Glutamatergic neuron (in vitro differentiated cells): ENCODE measurements at regions not wholly inside any gene's neighbourhood (a gene's known extent, or its start where the extent isn't known, plus 50 kb on each side); places are given as distances from the start of the nearest gene placed in this dataset.

Experiments used
- DNase-seq: peaks from one replicate; pipeline ENCODE4 v3.0.0; 2022
- H3K27ac Mint-ChIP-seq: one replicate; pipeline ENCODE4 v1.8.0; 2020; ENCODE audit warnings: mild to moderate bottlenecking, mixed read lengths, inconsistent platforms; ENCODE audit not compliant: unreplicated experiment
- H3K27me3 Mint-ChIP-seq: one replicate; pipeline ENCODE4 v1.8.0; 2020; ENCODE audit warnings: mild to moderate bottlenecking, moderate library complexity, mixed read lengths, inconsistent platforms; ENCODE audit not compliant: unreplicated experiment
- H3K36me3 Mint-ChIP-seq: one replicate; pipeline ENCODE4 v1.8.0; 2020; ENCODE audit warnings: mild to moderate bottlenecking, mixed read lengths, inconsistent platforms; ENCODE audit not compliant: unreplicated experiment
- H3K4me1 Mint-ChIP-seq: one replicate; pipeline ENCODE4 v1.8.0; 2020; ENCODE audit warnings: mild to moderate bottlenecking, low read depth, mixed read lengths, inconsistent platforms; ENCODE audit not compliant: unreplicated experiment
- H3K4me3 Mint-ChIP-seq: one replicate; pipeline ENCODE4 v1.8.0; 2020; ENCODE audit warnings: mild to moderate bottlenecking, mixed read lengths, inconsistent platforms; ENCODE audit not compliant: unreplicated experiment
- H3K9me3 Mint-ChIP-seq: one replicate; pipeline ENCODE4 v1.8.0; 2020; ENCODE audit warnings: mild to moderate bottlenecking, moderate library complexity, mixed read lengths, inconsistent platforms; ENCODE audit not compliant: unreplicated experiment
- TF ChIP-seq, protein P1 (sequence below): fragments of 200-600 bp; sonication (generic); IDR thresholded peaks from one replicate; pipeline ENCODE4 v1.5.0; 2021; ENCODE audit not compliant: partially characterized antibody, unreplicated experiment

DNA sequence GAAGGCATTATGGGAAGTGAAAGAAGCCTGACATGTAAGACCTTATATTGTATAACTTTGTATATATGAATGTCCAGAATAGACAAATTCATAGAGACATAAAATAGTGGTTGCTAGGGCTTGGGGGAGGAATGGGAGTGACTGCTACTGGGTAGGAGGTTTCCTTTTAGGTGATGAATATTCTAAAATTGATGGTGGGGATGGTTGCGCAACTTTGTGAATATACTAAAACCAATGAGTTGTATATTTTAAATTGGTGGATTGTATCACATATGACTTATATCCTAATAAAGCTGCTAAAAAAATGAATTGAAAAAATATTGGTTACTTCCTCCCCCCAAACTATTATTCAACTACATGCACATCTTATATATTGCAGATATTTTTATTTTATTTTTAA, 70.0 kb downstream of the UCHL1 start:
- Mint-ChIP-seq H3K27me3 (no peaks in the 10 kb centered on the region), H3K4me3 (no peak overlapping the region), H3K27ac (no peak overlapping the region), H3K4me1 (peaks cover 2% of the 10 kb centered on the region), H3K36me3 (no peaks in the 10 kb centered on the region), H3K9me3 (no peaks in the 10 kb centered on the region)
- no peak for DNase-seq
- TF ChIP-seq, protein P1, sequence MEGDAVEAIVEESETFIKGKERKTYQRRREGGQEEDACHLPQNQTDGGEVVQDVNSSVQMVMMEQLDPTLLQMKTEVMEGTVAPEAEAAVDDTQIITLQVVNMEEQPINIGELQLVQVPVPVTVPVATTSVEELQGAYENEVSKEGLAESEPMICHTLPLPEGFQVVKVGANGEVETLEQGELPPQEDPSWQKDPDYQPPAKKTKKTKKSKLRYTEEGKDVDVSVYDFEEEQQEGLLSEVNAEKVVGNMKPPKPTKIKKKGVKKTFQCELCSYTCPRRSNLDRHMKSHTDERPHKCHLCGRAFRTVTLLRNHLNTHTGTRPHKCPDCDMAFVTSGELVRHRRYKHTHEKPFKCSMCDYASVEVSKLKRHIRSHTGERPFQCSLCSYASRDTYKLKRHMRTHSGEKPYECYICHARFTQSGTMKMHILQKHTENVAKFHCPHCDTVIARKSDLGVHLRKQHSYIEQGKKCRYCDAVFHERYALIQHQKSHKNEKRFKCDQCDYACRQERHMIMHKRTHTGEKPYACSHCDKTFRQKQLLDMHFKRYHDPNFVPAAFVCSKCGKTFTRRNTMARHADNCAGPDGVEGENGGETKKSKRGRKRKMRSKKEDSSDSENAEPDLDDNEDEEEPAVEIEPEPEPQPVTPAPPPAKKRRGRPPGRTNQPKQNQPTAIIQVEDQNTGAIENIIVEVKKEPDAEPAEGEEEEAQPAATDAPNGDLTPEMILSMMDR = no peak

GRCh38 chr4:41327770-41328169, 71.0 kb downstream of the UCHL1 start:
- Mint-ChIP-seq H3K27ac (no peak overlapping the region), H3K9me3 (no peaks in the 10 kb centered on the region), H3K4me1 (peaks cover 2% of the 10 kb centered on the region), H3K27me3 (no peaks in the 10 kb centered on the region), H3K36me3 (no peaks in the 10 kb centered on the region), H3K4me3 (no peak overlapping the region)
- TF ChIP-seq, protein P1 = no peak
- no peak for DNase-seq

GRCh38 chr4:41329361-41329760, 72.6 kb downstream of the UCHL1 start:
- no peaks in the 10 kb centered on the region for H3K27me3 Mint-ChIP-seq
- DNase-seq = no peak
- no peaks in the 10 kb centered on the region for H3K36me3 Mint-ChIP-seq
- TF ChIP-seq, protein P1 = no peak
- H3K4me3 Mint-ChIP-seq = no peak overlapping the region
- H3K4me1 Mint-ChIP-seq = peaks cover 2% of the 10 kb centered on the region
- no peaks in the 10 kb centered on the region for H3K9me3 Mint-ChIP-seq
- H3K27ac Mint-ChIP-seq = no peak overlapping the region

GRCh38 chr4:41331224-41331623, 74.5 kb downstream of the UCHL1 start:
- no peak for DNase-seq
- TF ChIP-seq, protein P1 = no peak
- no peaks in the 10 kb centered on the region for H3K27me3 Mint-ChIP-seq
- H3K4me3 Mint-ChIP-seq = no peak overlapping the region
- no peaks in the 10 kb centered on the region for H3K36me3 Mint-ChIP-seq
- no peaks in the 10 kb centered on the region for H3K4me1 Mint-ChIP-seq
- no peaks in the 10 kb centered on the region for H3K9me3 Mint-ChIP-seq
- no peak overlapping the region for H3K27ac Mint-ChIP-seq

GRCh38 chr4:41332510-41333054, 75.9 kb downstream of the UCHL1 start:
- TF ChIP-seq, protein P1 = no peak
- H3K4me1 Mint-ChIP-seq = no peaks in the 10 kb centered on the region
- no peak overlapping the region for H3K4me3 Mint-ChIP-seq
- no peaks in the 10 kb centered on the region for H3K9me3 Mint-ChIP-seq
- no peaks in the 10 kb centered on the region for H3K36me3 Mint-ChIP-seq
- H3K27me3 Mint-ChIP-seq = no peaks in the 10 kb centered on the region
- no peak for DNase-seq
- H3K27ac Mint-ChIP-seq = no peak overlapping the region
